B cell (primary cell): ENCODE measurements at regions not wholly inside any gene's neighbourhood (a gene's known extent, or its start where the extent isn't known, plus 50 kb on each side); places are given as distances from the start of the nearest gene placed in this dataset.

Experiments
- ATAC-seq: fragments of 200-7000 bp; cut with Tn5 transposase; one replicate; pipeline ENCODE4 v1.10.0; 2021; ENCODE audit warnings: low read depth, mild to moderate bottlenecking, moderate number of reproducible peaks, moderate library complexity
- CTCF ChIA-PET: fragments of 350-600 bp; sonication (Branson Sonifier 250); formaldehyde crosslinking; loops from one replicate; lab custom pipeline; 2021; ENCODE audit warnings: antibody characterized with exemption, inconsistent platforms; lab: Charles Lee
- POLR2A ChIA-PET: fragments of 350-600 bp; sonication (Branson Sonifier 250); formaldehyde crosslinking; loops from one replicate; lab custom pipeline; 2021; ENCODE audit warnings: antibody characterized with exemption; lab: Charles Lee
- DNase-seq: peaks from one replicate; pipeline ENCODE4 v3.0.0; 2013
- H2AFZ ChIP-seq: 2 replicates; pipeline ENCODE4 v1.6.1; 2012; ENCODE audit warnings: mild to moderate bottlenecking, low read depth, low read length; ENCODE audit not compliant: insufficient read depth, poor library complexity, severe bottlenecking
- H3K27ac ChIP-seq, 2 donors: 1 replicate in 1 of 2; 2 replicates in 1 of 2; pipeline ENCODE4 v1.5.1; 2012 to 2013; ENCODE audit warnings: low read length in 2 of 2, mild to moderate bottlenecking in 2 of 2, moderate library complexity in 1 of 2
- H3K27me3 ChIP-seq, 4 experiments: fragments of 200-600 bp in 1 of 4; sonication (generic) in 1 of 4; replicated peaks in 1 of 4; 1 replicate in 2 of 4; 2 replicates in 2 of 4; pipeline versions ENCODE4 v1.6.1 to v1.7.0; 2013 to 2016; ENCODE audit warnings: low read length in 3 of 4, mild to moderate bottlenecking in 2 of 4, mixed read lengths in 1 of 4, moderate library complexity in 1 of 4; ENCODE audit not compliant: insufficient read depth in 4 of 4, control insufficient read depth in 3 of 4; ENCODE audit errors: control extremely low read depth in 1 of 4
- H3K36me3 ChIP-seq, 2 experiments: replicated peaks in 1 of 2; 1 replicate in 1 of 2; 2 replicates in 1 of 2; pipeline versions ENCODE4 v1.6.1 to v1.7.1; 2013; ENCODE audit warnings: low read length in 1 of 2; ENCODE audit not compliant: insufficient read depth in 2 of 2, control insufficient read depth in 1 of 2; ENCODE audit errors: control extremely low read depth in 1 of 2, extremely low read depth in 1 of 2
- H3K4me1 ChIP-seq, 2 donors: fragments of 200-600 bp in 1 of 2; sonication (generic) in 1 of 2; 1 replicate in 1 of 2; 2 replicates in 1 of 2; pipeline versions ENCODE4 v1.5.1 to v1.6.1; 2013 to 2017; ENCODE audit warnings: low read length in 2 of 2; ENCODE audit not compliant: control insufficient read depth in 2 of 2, insufficient read depth in 2 of 2
- H3K4me2 ChIP-seq: replicated peaks from 2 replicates; pipeline ENCODE3; 2012; ENCODE audit warnings: mild to moderate bottlenecking, low read depth, low read length; ENCODE audit not compliant: poor library complexity, severe bottlenecking
- H3K4me3 ChIP-seq, 5 experiments: fragments of 200-600 bp in 1 of 5; sonication (generic) in 1 of 5; 1 replicate in 3 of 5; 2 replicates in 2 of 5; pipeline versions ENCODE4 v1.5.1 to v1.7.0; 2011 to 2016; ENCODE audit warnings: low read length in 4 of 5, mild to moderate bottlenecking in 4 of 5, low read depth in 2 of 5, control low read depth in 1 of 5, moderate library complexity in 1 of 5; ENCODE audit not compliant: insufficient read depth in 1 of 5; ENCODE audit errors: control extremely low read depth in 1 of 5, extremely low read depth in 1 of 5
- H3K79me2 ChIP-seq: fragments of 200-600 bp; sonication (generic); one replicate; pipeline ENCODE4 v1.6.0; 2016; ENCODE audit warnings: low read length; ENCODE audit not compliant: control insufficient read depth, insufficient read depth
- H3K9ac ChIP-seq: fragments of 200-600 bp; sonication (generic); 2 replicates; pipeline ENCODE4 v1.6.1; 2017; ENCODE audit warnings: mild to moderate bottlenecking, low read length, moderate library complexity
- H3K9me3 ChIP-seq, 3 donors: one replicate each; pipeline versions ENCODE4 v1.6.1 to v1.7.1; 2013; ENCODE audit warnings: low read length in 2 of 3; ENCODE audit not compliant: control insufficient read depth in 2 of 3, insufficient read depth in 1 of 3; ENCODE audit errors: control extremely low read depth in 1 of 3
- H4K20me1 ChIP-seq: 2 replicates; pipeline ENCODE4 v1.6.0; 2012; ENCODE audit warnings: mild to moderate bottlenecking, low read length; ENCODE audit not compliant: insufficient read depth, control insufficient read depth, poor library complexity, severe bottlenecking
- H3K27ac Mint-ChIP-seq: one replicate; pipeline ENCODE4 v1.8.0; 2021; ENCODE audit warnings: mixed read lengths
- H3K27me3 Mint-ChIP-seq: one replicate; pipeline ENCODE4 v1.8.0; 2021; ENCODE audit warnings: mixed read lengths
- H3K4me1 Mint-ChIP-seq: one replicate; pipeline ENCODE4 v1.8.0; 2021; ENCODE audit warnings: mixed read lengths
- H3K4me3 Mint-ChIP-seq: one replicate; pipeline ENCODE4 v1.8.0; 2021; ENCODE audit warnings: mixed read lengths
- H3K9me3 Mint-ChIP-seq: one replicate; pipeline ENCODE4 v1.8.0; 2022; ENCODE audit warnings: mixed read lengths; ENCODE audit not compliant: insufficient read depth
- CTCF ChIP-seq: fragments of 200-600 bp; IDR thresholded peaks from one replicate; pipeline ENCODE4 v1.8.0; 2022; ENCODE audit warnings: antibody characterized with exemption, mild to moderate bottlenecking
- EZH2 ChIP-seq: IDR thresholded peaks from 2 replicates; pipeline ENCODE4 v1.6.1; 2012; ENCODE audit warnings: borderline replicate concordance, low read depth, mild to moderate bottlenecking, moderate library complexity, low read length; ENCODE audit not compliant: insufficient read depth, poor library complexity, severe bottlenecking
- whole genome bisulfite sequencing: methylation state at CpG from one replicate; pipeline ENCODE4 v1.1.5; 2013; ENCODE audit warnings: missing lambda C conversion rate; ENCODE audit not compliant: insufficient coverage; 5-methylcytosine and 5-hydroxymethylcytosine counted together
- intact Hi-C: fragments of 100-400 bp; cut with micrococcal nuclease; formaldehyde crosslinking; loops from one replicate; pipeline ENCODE4 v1.10.0; 2022

GRCh38 chr6:163986313-163986712 is 571.8 kb downstream of the QKI start:
- Histone ChIP-seq H3K36me3 (no peaks in the 10 kb centered on the region), H3K4me1 (peaks cover 12 to 13% of the 10 kb centered on the region in 2 donors), H3K4me2 (no peak overlapping the region), H4K20me1 (no peaks in the 10 kb centered on the region), H2AFZ (no peak overlapping the region), H3K4me3 (no peak overlapping the region), H3K27ac (no peak overlapping the region), H3K9ac (no peak overlapping the region), H3K27me3 (peaks cover 0 to 1% (median 0%) of the 10 kb centered on the region in 4 experiments), H3K9me3 (peaks cover 0 to 3% (median 0%) of the 10 kb centered on the region in 3 donors), H3K79me2 (no peaks in the 10 kb centered on the region)
- no peak for TF ChIP-seq EZH2
- no peak for TF ChIP-seq CTCF
- ChIA-PET POLR2A (no interaction called here), CTCF (no interaction called here)
- H3K27me3 Mint-ChIP-seq = peaks cover 2% of the 10 kb centered on the region
- H3K4me3 Mint-ChIP-seq = no peak overlapping the region
- no peak overlapping the region for H3K27ac Mint-ChIP-seq
- ATAC-seq = no peak
- intact Hi-C loops = no loop called here
- H3K4me1 Mint-ChIP-seq = peaks cover 21% of the 10 kb centered on the region
- no peaks in the 10 kb centered on the region for H3K9me3 Mint-ChIP-seq
- no peak for DNase-seq
- 96% methylated on average over 4 of the region's 5 CpGs for WGBS

GRCh38 chr6:163985710-163986109 is 571.2 kb downstream of the QKI start:
- Histone ChIP-seq H3K4me2 (no peak overlapping the region), H3K4me1 (peaks cover 12 to 13% of the 10 kb centered on the region in 2 donors), H4K20me1 (no peaks in the 10 kb centered on the region), H3K4me3 (no peak overlapping the region), H2AFZ (no peak overlapping the region), H3K79me2 (no peaks in the 10 kb centered on the region), H3K9me3 (peaks cover 0 to 3% (median 0%) of the 10 kb centered on the region in 3 donors), H3K9ac (no peak overlapping the region), H3K27me3 (no peaks in the 10 kb centered on the region), H3K27ac (no peak overlapping the region), H3K36me3 (no peaks in the 10 kb centered on the region)
- POLR2A ChIA-PET = no interaction called here
- CTCF ChIA-PET = no interaction called here
- 84% methylated on average over 10 of the region's 11 CpGs for WGBS
- Mint-ChIP-seq H3K27ac (no peak overlapping the region), H3K4me3 (no peak overlapping the region), H3K27me3 (peaks cover 7% of the 10 kb centered on the region), H3K4me1 (peaks cover 21% of the 10 kb centered on the region), H3K9me3 (no peaks in the 10 kb centered on the region)
- DNase-seq (no peak), ATAC-seq (no peak)
- intact Hi-C loops = no loop called here
- no peak for TF ChIP-seq EZH2
- no peak for TF ChIP-seq CTCF
